Transverse colon (tissue), 3 donors: ENCODE measurements at regions not wholly inside any gene's neighbourhood (a gene's known extent, or its start where the extent isn't known, plus 50 kb on each side); places are given as distances from the start of the nearest gene placed in this dataset.
"Not testable (repeated sequence)": the region's sequence is repeated elsewhere in the genome, so short reads cannot be mapped to it uniquely, and the experiment has no call there.

ENCODE experiments used
- CTCF ChIP-seq, 5 experiments: fragments of 200-600 bp in 3 of 5; fragments of 450-650 bp in 2 of 5; sonication (generic) in 3 of 5; IDR thresholded peaks; 1 replicate in 2 of 5; 2 replicates in 3 of 5; pipeline ENCODE4 v1.5.1; 2016 to 2017; ENCODE audit warnings: antibody characterized with exemption in 5 of 5, inconsistent platforms in 3 of 5, mild to moderate bottlenecking in 2 of 5, moderate library complexity in 1 of 5
- POLR2A ChIP-seq: fragments of 450-650 bp; IDR thresholded peaks from one replicate; pipeline ENCODE4 v1.6.1; 2016; ENCODE audit warnings: antibody characterized with exemption, mild to moderate bottlenecking, moderate library complexity

GRCh38 chr22:47302587-47302986, 540.1 kb downstream of the TBC1D22A start:
- not testable (repeated sequence) for TF ChIP-seq CTCF (IDR thresholded peaks at IDR 0.05); POLR2A
